Memory B cell (primary cell): ENCODE measurements at regions not wholly inside any gene's neighbourhood (a gene's known extent, or its start where the extent isn't known, plus 50 kb on each side); places are given as distances from the start of the nearest gene placed in this dataset.

Experiments used
- ATAC-seq: fragments of 150-1000 bp; cut with Tn5 transposase; 2 replicates; pipeline ENCODE4 v1.10.0; 2021; ENCODE audit warnings: low read depth, mild to moderate bottlenecking, moderate library complexity
- DNase-seq, 2 donors: peaks; one replicate each; pipeline ENCODE4 v3.0.0; 2022; ENCODE audit warnings: low spot score in 2 of 2
- H3K27ac Mint-ChIP-seq: one replicate; pipeline ENCODE4 v1.8.0; 2022; ENCODE audit warnings: mild to moderate bottlenecking, moderate library complexity, mixed read lengths
- H3K27me3 Mint-ChIP-seq: one replicate; pipeline ENCODE4 v1.8.0; 2022; ENCODE audit warnings: mixed read lengths
- H3K36me3 Mint-ChIP-seq: one replicate; pipeline ENCODE4 v1.8.0; 2022; ENCODE audit warnings: mild to moderate bottlenecking, mixed read lengths
- H3K4me1 Mint-ChIP-seq: one replicate; pipeline ENCODE4 v1.8.0; 2022; ENCODE audit warnings: mixed read lengths
- H3K4me3 Mint-ChIP-seq: one replicate; pipeline ENCODE4 v1.8.0; 2022; ENCODE audit warnings: mild to moderate bottlenecking, moderate library complexity, mixed read lengths
- H3K9me3 Mint-ChIP-seq: one replicate; pipeline ENCODE4 v1.8.0; 2022; ENCODE audit warnings: mixed read lengths

GRCh38 chr2:238644095-238645081 is 203.5 kb upstream of the TWIST2 start:
- H3K36me3 Mint-ChIP-seq, result no peaks in the 10 kb centered on the region
- H3K27ac Mint-ChIP-seq, result no peak overlapping the region
- no peaks in the 10 kb centered on the region for H3K9me3 Mint-ChIP-seq
- no peaks in the 10 kb centered on the region for H3K4me1 Mint-ChIP-seq
- no peak for ATAC-seq
- H3K4me3 Mint-ChIP-seq, result no peak overlapping the region
- DNase-seq, result no peak
- no peaks in the 10 kb centered on the region for H3K27me3 Mint-ChIP-seq

DNA sequence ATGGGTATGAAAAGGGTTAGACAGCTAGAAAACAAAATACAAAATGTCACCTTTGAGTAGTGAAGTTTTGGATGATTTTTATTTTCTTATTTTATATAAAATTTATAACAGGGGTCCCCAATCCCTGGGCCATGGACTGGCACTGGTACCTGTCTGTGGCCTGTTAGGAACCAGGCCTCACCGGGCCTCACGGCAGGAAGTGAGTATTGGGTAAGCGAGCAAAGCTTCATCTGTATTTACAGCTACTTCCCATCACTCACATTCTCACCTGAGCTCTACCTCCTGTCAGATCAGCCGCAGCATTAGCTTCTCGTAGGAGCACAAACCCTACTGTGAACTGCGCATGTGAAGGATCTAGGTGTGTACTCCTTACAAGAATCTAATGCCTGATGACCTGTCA is 202.8 kb upstream of the TWIST2 start:
- ATAC-seq, result no peak
- Mint-ChIP-seq H3K4me1 (no peaks in the 10 kb centered on the region), H3K27me3 (peaks cover 3% of the 10 kb centered on the region), H3K4me3 (no peak overlapping the region), H3K9me3 (no peaks in the 10 kb centered on the region), H3K36me3 (no peaks in the 10 kb centered on the region), H3K27ac (no peak overlapping the region)
- no peak for DNase-seq

- H3K4me1 Mint-ChIP-seq, result no peaks in the 10 kb centered on the region
- DNase-seq, result no peak
- no peak for ATAC-seq
- H3K9me3 Mint-ChIP-seq, result no peaks in the 10 kb centered on the region
- H3K27me3 Mint-ChIP-seq, result peaks cover 4% of the 10 kb centered on the region
- H3K27ac Mint-ChIP-seq, result no peak overlapping the region
- H3K4me3 Mint-ChIP-seq, result no peak overlapping the region
- H3K36me3 Mint-ChIP-seq, result no peaks in the 10 kb centered on the region
Measured at GRCh38 chr2:238645716-238646115, 202.2 kb upstream of the TWIST2 start.

DNA sequence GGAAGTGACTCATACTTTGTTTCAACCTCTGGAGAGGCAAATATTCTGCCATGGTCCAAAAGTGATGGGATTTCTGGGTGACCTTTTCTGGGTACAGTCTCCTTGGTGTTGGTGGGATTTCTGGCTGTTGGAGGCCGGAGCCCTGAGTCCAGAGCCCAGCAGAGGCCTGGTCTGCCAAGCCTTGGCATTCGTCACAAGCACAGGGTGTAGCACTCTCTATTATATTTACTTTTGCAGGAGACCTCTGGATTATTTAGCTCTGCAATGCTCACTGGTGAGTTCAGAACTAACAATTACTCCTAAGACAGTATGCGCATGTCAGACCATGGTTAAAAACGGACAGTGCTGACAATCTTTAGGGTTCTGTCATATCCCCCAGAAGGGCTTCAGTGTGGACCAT is 201.6 kb upstream of the TWIST2 start:
- H3K9me3 Mint-ChIP-seq, result no peaks in the 10 kb centered on the region
- H3K4me3 Mint-ChIP-seq, result no peak overlapping the region
- no peaks in the 10 kb centered on the region for H3K36me3 Mint-ChIP-seq
- DNase-seq (no peak), ATAC-seq (no peak)
- peaks cover 7% of the 10 kb centered on the region for H3K27me3 Mint-ChIP-seq
- H3K4me1 Mint-ChIP-seq, result no peaks in the 10 kb centered on the region
- H3K27ac Mint-ChIP-seq, result no peak overlapping the region

DNA sequence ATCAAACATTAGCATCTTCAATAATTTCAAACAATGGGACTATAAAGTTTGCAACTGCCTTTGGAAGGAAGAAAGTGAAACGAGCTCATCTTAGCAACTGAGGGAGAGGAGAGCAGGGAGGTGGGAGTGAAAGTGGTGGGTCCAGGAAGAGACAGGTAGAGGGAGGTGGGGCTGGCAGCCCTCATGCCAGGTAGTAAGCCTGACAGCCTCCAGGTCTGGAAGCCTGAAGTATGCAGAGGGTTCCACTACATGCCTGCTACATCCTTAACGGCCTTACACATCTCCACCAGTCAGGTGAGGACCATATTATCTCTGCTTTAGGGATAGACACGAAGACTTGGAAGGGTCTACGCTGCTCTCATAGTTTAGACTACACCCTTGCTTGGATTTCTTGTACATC is 201.1 kb upstream of the TWIST2 start:
- DNase-seq (no peak), ATAC-seq (no peak)
- no peaks in the 10 kb centered on the region for H3K4me1 Mint-ChIP-seq
- H3K36me3 Mint-ChIP-seq, result no peaks in the 10 kb centered on the region
- H3K27me3 Mint-ChIP-seq, result peaks cover 7% of the 10 kb centered on the region
- no peak overlapping the region for H3K4me3 Mint-ChIP-seq
- H3K27ac Mint-ChIP-seq, result no peak overlapping the region
- no peaks in the 10 kb centered on the region for H3K9me3 Mint-ChIP-seq

DNA sequence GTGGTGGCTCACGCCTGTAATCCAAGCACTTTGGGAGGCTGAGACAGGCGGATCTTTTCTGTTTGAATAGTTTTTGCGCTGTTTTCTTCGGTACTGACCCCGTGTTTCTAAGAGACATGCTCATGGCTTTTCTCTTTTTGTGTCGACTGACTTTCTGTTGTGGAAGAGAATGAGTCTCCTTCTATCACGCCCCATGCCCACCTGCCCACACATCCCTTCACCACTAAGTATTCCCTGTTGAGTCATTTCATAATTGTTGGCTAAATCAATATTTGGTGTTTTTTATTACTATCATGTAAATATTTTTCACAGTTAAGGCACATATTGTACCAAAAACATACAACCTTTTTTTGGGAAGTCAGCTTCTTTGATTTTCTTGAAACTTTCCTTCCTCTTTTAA is 198.8 kb upstream of the TWIST2 start:
- Mint-ChIP-seq H3K36me3 (no peaks in the 10 kb centered on the region), H3K27me3 (peaks cover 11% of the 10 kb centered on the region), H3K4me1 (no peaks in the 10 kb centered on the region), H3K27ac (no peak overlapping the region), H3K9me3 (no peaks in the 10 kb centered on the region), H3K4me3 (no peak overlapping the region)
- DNase-seq (no peak), ATAC-seq (no peak)

DNA sequence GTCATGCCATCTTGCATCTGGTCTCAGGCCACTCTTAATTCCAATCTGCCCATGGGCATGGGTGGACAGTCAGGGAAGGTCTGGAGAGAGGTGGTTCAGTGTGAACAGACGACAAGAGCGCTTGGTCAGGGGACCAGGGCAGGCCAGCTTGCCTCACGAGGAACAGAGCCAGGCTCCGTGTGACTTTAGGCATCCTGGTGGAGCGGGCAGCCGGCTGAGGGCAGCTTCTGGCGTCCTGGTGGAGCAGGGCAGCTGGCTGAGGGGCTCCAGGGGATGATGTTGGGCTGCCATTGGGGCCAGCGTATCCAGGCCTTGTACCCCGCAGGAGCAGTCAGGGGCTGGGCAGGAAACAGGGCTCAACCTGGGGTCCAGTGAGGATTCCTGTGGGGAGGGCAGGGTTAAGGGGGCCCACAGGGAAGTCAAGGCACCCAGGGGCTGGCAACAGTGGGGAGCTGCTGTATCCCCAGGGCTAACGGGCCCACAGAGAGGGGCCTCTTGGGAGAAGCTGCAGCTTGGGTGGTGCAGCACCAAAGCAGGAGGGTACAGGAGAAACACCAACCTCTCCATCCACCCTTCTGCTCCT is 197.9 kb upstream of the TWIST2 start:
- ATAC-seq (no peak), DNase-seq (no peak)
- H3K36me3 Mint-ChIP-seq, result no peaks in the 10 kb centered on the region
- peaks cover 11% of the 10 kb centered on the region for H3K27me3 Mint-ChIP-seq
- no peak overlapping the region for H3K4me3 Mint-ChIP-seq
- no peaks in the 10 kb centered on the region for H3K9me3 Mint-ChIP-seq
- H3K4me1 Mint-ChIP-seq, result no peaks in the 10 kb centered on the region
- no peak overlapping the region for H3K27ac Mint-ChIP-seq

DNA sequence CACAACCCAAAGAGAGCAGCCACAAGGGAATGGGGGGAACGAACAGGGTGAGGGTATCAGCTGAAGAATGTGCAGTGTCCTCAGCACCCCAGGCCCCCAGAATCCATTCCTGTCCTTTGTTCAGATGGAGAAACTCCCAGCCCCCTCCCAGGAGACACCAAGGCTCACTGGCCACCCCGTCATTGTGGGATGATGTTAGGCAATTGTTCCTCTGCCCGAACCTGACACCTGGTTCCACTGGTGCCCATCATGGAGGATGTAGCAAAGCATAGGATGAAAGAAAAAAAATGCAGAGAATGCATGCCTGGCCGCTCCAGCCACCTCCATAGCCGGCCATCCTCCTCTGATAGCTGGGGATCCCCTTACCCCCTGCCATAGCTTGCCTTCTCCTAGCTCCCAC is 197.3 kb upstream of the TWIST2 start:
- Mint-ChIP-seq H3K4me3 (no peak overlapping the region), H3K27ac (no peak overlapping the region), H3K9me3 (no peaks in the 10 kb centered on the region), H3K36me3 (no peaks in the 10 kb centered on the region), H3K27me3 (peaks cover 11% of the 10 kb centered on the region), H3K4me1 (no peaks in the 10 kb centered on the region)
- DNase-seq (no peak), ATAC-seq (no peak)

- Mint-ChIP-seq H3K27ac (no peak overlapping the region), H3K27me3 (peaks cover 12% of the 10 kb centered on the region), H3K4me1 (no peaks in the 10 kb centered on the region), H3K9me3 (no peaks in the 10 kb centered on the region), H3K36me3 (no peaks in the 10 kb centered on the region), H3K4me3 (no peak overlapping the region)
- ATAC-seq, result no peak
- DNase-seq, result no peak
Measured at GRCh38 chr2:238651306-238652052, 196.4 kb upstream of the TWIST2 start.

- Mint-ChIP-seq H3K9me3 (no peaks in the 10 kb centered on the region), H3K4me3 (no peak overlapping the region), H3K4me1 (no peaks in the 10 kb centered on the region), H3K36me3 (no peaks in the 10 kb centered on the region), H3K27ac (no peak overlapping the region), H3K27me3 (peaks cover 13% of the 10 kb centered on the region)
- no peak for ATAC-seq
- DNase-seq, result no peak
Measured at GRCh38 chr2:238652053-238652770, 195.7 kb upstream of the TWIST2 start.

- H3K27ac Mint-ChIP-seq, result no peak overlapping the region
- H3K27me3 Mint-ChIP-seq, result peaks cover 13% of the 10 kb centered on the region
Measured at GRCh38 chr2:238652771-238653157, 195.1 kb upstream of the TWIST2 start.

DNA sequence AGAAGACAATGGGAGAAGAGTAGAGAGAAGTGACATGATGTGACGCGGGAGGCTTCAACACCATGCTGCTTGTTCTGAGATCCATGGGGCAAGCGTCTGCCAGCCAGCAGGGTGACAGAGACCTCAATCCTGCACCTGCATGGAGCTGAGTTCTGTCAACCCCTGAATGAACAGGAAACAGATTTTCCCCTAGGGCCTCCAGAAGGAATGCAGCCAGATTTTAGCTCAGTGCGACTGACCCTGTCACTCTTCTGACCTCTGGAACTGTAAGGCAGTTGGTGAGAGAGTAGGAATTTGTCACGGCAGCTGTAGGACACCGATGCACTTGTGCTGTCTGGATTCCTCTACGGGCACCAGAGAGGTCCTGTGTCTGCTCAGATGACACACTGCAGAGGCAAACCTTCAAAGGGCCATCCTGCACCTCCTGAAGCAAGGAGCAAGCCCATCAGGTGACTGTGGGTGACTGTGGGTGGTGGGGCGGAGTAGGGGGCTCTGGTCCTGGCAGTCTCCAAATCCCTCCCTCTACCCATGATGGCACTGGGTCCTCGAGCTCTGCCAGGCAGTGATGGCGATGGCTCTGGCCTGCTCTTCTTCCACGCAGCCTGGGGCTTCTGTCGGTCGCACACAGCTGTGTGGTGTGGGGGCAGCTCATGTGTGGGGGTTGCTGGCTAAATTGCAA is 194.3 kb upstream of the TWIST2 start:
- no peaks in the 10 kb centered on the region for H3K9me3 Mint-ChIP-seq
- no peaks in the 10 kb centered on the region for H3K4me1 Mint-ChIP-seq
- no peak overlapping the region for H3K4me3 Mint-ChIP-seq
- no peaks in the 10 kb centered on the region for H3K36me3 Mint-ChIP-seq
- H3K27me3 Mint-ChIP-seq, result peaks cover 13% of the 10 kb centered on the region
- ATAC-seq (no peak), DNase-seq (no peak)
- no peak overlapping the region for H3K27ac Mint-ChIP-seq

More at GRCh38 chr2:238652771-238653157, 195.1 kb upstream of the TWIST2 start:
- Mint-ChIP-seq H3K36me3 (no peaks in the 10 kb centered on the region), H3K4me3 (no peak overlapping the region), H3K4me1 (no peaks in the 10 kb centered on the region), H3K9me3 (no peaks in the 10 kb centered on the region)
- no peak for ATAC-seq
- no peak for DNase-seq

- Mint-ChIP-seq H3K4me1 (no peaks in the 10 kb centered on the region), H3K4me3 (no peak overlapping the region), H3K27ac (no peak overlapping the region), H3K36me3 (no peaks in the 10 kb centered on the region), H3K9me3 (no peaks in the 10 kb centered on the region), H3K27me3 (peaks cover 13% of the 10 kb centered on the region)
- no peak for ATAC-seq
- no peak for DNase-seq
Measured at GRCh38 chr2:238654479-238655197, 193.2 kb upstream of the TWIST2 start.
